SK-N-SH treated with all-trans-retinoic acid at 6 μM for 48 hours (cell line): ENCODE measurements at regions not wholly inside any gene's neighbourhood (a gene's known extent, or its start where the extent isn't known, plus 50 kb on each side); places are given as distances from the start of the nearest gene placed in this dataset.

Source experiments
- ATAC-seq: fragments of 200-7000 bp; cut with Tn5 transposase; 3 replicates; pipeline ENCODE4 v1.9.1; 2020; ENCODE audit warnings: mild to moderate bottlenecking, moderate library complexity
- ARNTL ChIP-seq: fragments of 450-650 bp; formaldehyde crosslinking; IDR thresholded peaks from 2 replicates; pipeline ENCODE4 v1.5.0; 2020; ENCODE audit warnings: low read depth, mild to moderate bottlenecking, moderate library complexity, borderline replicate concordance
- BACH2 ChIP-seq: fragments of 250-450 bp; sonication (Bioruptor Pico); IDR thresholded peaks from 2 replicates; pipeline ENCODE4 v1.9.0; 2021; ENCODE audit warnings: mild to moderate bottlenecking, borderline replicate concordance
- CSDC2 ChIP-seq: fragments of 250-450 bp; sonication (Bioruptor Pico); IDR thresholded peaks from 2 replicates; pipeline ENCODE4 v1.5.0; 2020; ENCODE audit warnings: mild to moderate bottlenecking, moderate library complexity
- ESRRG ChIP-seq: fragments of 250-450 bp; sonication (Bioruptor Pico); IDR thresholded peaks from 2 replicates; pipeline ENCODE4 v1.6.1; 2021; ENCODE audit warnings: mild to moderate bottlenecking
- GLIS3 ChIP-seq: fragments of 250-450 bp; sonication (Bioruptor Pico); IDR thresholded peaks from 2 replicates; pipeline ENCODE4 v1.5.0; 2020; ENCODE audit warnings: mild to moderate bottlenecking, moderate library complexity
- ISL1 ChIP-seq: fragments of 250-450 bp; sonication (Bioruptor Pico); IDR thresholded peaks from 2 replicates; pipeline ENCODE4 v2.1.2; 2022; ENCODE audit warnings: mild to moderate bottlenecking, moderate library complexity
- OSR1 ChIP-seq: fragments of 250-450 bp; sonication (Bioruptor Pico); IDR thresholded peaks from 2 replicates; pipeline ENCODE4 v1.8.0; 2022; ENCODE audit warnings: moderate library complexity, mild to moderate bottlenecking, inconsistent platforms
- PPARA ChIP-seq: fragments of 250-450 bp; sonication (Bioruptor Pico); IDR thresholded peaks from 2 replicates; pipeline ENCODE4 v1.5.0; 2020; ENCODE audit warnings: mild to moderate bottlenecking, borderline replicate concordance
- RARB ChIP-seq: fragments of 250-450 bp; sonication (Bioruptor Pico); IDR thresholded peaks from 2 replicates; pipeline ENCODE4 v1.8.0; 2021; ENCODE audit warnings: mild to moderate bottlenecking, moderate library complexity
- SNAI2 ChIP-seq: fragments of 250-450 bp; sonication (Bioruptor Pico); IDR thresholded peaks from 2 replicates; pipeline ENCODE4 v1.5.0; 2020; ENCODE audit warnings: mild to moderate bottlenecking, moderate library complexity
- TCF4 ChIP-seq: fragments of 250-450 bp; sonication (Bioruptor Pico); IDR thresholded peaks from 2 replicates; pipeline ENCODE4 v1.8.0; 2021; ENCODE audit warnings: mild to moderate bottlenecking, moderate library complexity, borderline replicate concordance
- TOX ChIP-seq: fragments of 250-450 bp; sonication (Bioruptor Pico); IDR thresholded peaks from 2 replicates; pipeline ENCODE4 v1.8.0; 2021; ENCODE audit warnings: mild to moderate bottlenecking, moderate library complexity, borderline replicate concordance
- ZC3H10 ChIP-seq: fragments of 250-450 bp; sonication (Bioruptor Pico); IDR thresholded peaks from 2 replicates; pipeline ENCODE4 v1.5.1; 2021; ENCODE audit warnings: mild to moderate bottlenecking, moderate library complexity
- ZFP3 ChIP-seq: fragments of 250-450 bp; sonication (Bioruptor Pico); IDR thresholded peaks from 2 replicates; pipeline ENCODE4 v1.5.0; 2020; ENCODE audit warnings: mild to moderate bottlenecking, moderate library complexity
- ZFP30 ChIP-seq: fragments of 450-650 bp; formaldehyde crosslinking; IDR thresholded peaks from 2 replicates; pipeline ENCODE4 v1.5.0; 2022; ENCODE audit warnings: mild to moderate bottlenecking, moderate library complexity
- ZNF565 ChIP-seq: fragments of 450-650 bp; formaldehyde crosslinking; conservative IDR thresholded peaks from 2 replicates; pipeline ENCODE4 v1.5.0; 2020; ENCODE audit warnings: low read depth, mild to moderate bottlenecking, moderate library complexity
- ZNF70 ChIP-seq: fragments of 450-650 bp; formaldehyde crosslinking; IDR thresholded peaks from 2 replicates; pipeline ENCODE4 v1.5.0; 2020; ENCODE audit warnings: mild to moderate bottlenecking, moderate library complexity
- TF ChIP-seq, protein P1 (sequence below): fragments of 250-450 bp; sonication (Bioruptor Pico); IDR thresholded peaks from 2 replicates; pipeline ENCODE4 v1.8.0; 2020; ENCODE audit warnings: mild to moderate bottlenecking, moderate library complexity, borderline replicate concordance
- TF ChIP-seq, protein P2 (sequence below): fragments of 250-450 bp; sonication (Bioruptor Pico); IDR thresholded peaks from 2 replicates; pipeline ENCODE4 v1.8.0; 2021; ENCODE audit warnings: low read depth, mild to moderate bottlenecking, moderate library complexity, borderline replicate concordance
- TF ChIP-seq, protein P3 (sequence below): fragments of 250-450 bp; sonication (Bioruptor Pico); IDR thresholded peaks from 2 replicates; pipeline ENCODE4 v1.5.1; 2020; ENCODE audit warnings: low read depth, mild to moderate bottlenecking, moderate library complexity
- TF ChIP-seq, protein P4 (sequence below): fragments of 250-450 bp; sonication (Bioruptor Pico); IDR thresholded peaks from 2 replicates; pipeline ENCODE4 v1.5.0; 2020; ENCODE audit warnings: mild to moderate bottlenecking, moderate library complexity
- TF ChIP-seq, protein P5 (sequence below): fragments of 250-450 bp; sonication (Bioruptor Pico); IDR thresholded peaks from 2 replicates; pipeline ENCODE4 v1.5.1; 2021; ENCODE audit warnings: mild to moderate bottlenecking, moderate library complexity

DNA sequence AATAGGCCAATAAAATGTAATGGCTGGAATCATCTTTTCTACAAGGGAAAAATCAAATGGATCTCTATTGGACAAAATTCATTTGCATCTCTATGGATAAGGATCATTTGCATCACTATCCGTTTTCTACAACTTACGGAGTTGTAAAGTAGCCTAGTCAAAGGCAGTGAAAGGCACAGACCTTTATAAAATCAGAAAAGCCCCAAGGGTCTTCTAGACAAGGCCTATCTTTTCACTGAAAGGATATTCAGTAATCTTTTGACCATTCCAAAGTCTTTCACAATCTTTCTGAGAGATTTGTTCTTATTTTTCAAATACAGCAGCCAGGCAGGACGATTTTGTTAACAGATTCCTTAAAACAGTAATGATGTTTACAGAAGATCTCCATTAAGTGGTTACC lies 119.5 kb upstream of the JADE1 start (continued):
- TF ChIP-seq, protein P1, sequence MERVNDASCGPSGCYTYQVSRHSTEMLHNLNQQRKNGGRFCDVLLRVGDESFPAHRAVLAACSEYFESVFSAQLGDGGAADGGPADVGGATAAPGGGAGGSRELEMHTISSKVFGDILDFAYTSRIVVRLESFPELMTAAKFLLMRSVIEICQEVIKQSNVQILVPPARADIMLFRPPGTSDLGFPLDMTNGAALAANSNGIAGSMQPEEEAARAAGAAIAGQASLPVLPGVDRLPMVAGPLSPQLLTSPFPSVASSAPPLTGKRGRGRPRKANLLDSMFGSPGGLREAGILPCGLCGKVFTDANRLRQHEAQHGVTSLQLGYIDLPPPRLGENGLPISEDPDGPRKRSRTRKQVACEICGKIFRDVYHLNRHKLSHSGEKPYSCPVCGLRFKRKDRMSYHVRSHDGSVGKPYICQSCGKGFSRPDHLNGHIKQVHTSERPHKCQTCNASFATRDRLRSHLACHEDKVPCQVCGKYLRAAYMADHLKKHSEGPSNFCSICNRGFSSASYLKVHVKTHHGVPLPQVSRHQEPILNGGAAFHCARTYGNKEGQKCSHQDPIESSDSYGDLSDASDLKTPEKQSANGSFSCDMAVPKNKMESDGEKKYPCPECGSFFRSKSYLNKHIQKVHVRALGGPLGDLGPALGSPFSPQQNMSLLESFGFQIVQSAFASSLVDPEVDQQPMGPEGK (CRISPR knock-in tag), result no peak
- TF ChIP-seq PPARA (CRISPR knock-in tag) (no peak), BACH2 (CRISPR knock-in tag) (no peak), TCF4 (CRISPR knock-in tag) (no peak)
- TF ChIP-seq, protein P2, sequence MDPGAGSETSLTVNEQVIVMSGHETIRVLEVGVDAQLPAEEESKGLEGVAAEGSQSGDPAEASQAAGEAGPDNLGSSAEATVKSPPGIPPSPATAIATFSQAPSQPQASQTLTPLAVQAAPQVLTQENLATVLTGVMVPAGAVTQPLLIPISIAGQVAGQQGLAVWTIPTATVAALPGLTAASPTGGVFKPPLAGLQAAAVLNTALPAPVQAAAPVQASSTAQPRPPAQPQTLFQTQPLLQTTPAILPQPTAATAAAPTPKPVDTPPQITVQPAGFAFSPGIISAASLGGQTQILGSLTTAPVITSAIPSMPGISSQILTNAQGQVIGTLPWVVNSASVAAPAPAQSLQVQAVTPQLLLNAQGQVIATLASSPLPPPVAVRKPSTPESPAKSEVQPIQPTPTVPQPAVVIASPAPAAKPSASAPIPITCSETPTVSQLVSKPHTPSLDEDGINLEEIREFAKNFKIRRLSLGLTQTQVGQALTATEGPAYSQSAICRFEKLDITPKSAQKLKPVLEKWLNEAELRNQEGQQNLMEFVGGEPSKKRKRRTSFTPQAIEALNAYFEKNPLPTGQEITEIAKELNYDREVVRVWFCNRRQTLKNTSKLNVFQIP (CRISPR knock-in tag), result no peak

DNA sequence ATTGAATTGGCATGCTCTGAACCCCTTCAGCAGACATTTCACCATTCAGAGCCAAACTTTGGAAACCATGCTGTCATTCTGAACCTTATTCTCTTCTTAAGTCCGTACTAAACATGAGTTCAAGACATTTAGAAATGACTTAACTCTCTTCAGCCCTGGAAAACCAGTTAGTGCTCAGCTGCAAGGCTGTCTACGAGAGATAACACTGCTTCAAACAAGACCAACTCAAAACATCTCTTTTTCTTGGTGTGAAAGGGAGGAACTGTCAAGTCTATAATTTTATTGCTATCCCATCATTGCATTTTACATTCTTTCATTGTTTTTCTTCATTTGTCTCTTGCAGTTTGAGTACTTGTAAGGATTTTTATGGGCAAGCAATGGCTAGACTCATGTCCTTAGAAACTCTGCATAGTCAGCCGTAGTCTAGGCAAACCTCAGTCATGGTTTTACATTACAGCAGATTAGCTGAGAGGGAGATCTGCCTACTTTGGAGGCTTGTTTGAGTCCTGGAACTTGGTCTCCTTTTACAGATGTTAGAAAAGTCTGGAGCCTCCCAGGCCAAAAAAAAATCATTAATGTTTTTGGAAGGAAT lies 120.6 kb upstream of the JADE1 start:
- no peak for ATAC-seq
- TF ChIP-seq, protein P3, sequence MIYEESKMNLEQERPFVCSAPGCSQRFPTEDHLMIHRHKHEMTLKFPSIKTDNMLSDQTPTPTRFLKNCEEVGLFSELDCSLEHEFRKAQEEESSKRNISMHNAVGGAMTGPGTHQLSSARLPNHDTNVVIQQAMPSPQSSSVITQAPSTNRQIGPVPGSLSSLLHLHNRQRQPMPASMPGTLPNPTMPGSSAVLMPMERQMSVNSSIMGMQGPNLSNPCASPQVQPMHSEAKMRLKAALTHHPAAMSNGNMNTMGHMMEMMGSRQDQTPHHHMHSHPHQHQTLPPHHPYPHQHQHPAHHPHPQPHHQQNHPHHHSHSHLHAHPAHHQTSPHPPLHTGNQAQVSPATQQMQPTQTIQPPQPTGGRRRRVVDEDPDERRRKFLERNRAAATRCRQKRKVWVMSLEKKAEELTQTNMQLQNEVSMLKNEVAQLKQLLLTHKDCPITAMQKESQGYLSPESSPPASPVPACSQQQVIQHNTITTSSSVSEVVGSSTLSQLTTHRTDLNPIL (CRISPR knock-in tag), result no peak
- TF ChIP-seq GLIS3 (CRISPR knock-in tag) (no peak), ZC3H10 (CRISPR knock-in tag) (no peak), RARB (no peak), ESRRG (CRISPR knock-in tag) (no peak), OSR1 (CRISPR knock-in tag) (no peak), TCF4 (CRISPR knock-in tag) (no peak), ISL1 (CRISPR knock-in tag) (no peak)
- TF ChIP-seq, protein P4, sequence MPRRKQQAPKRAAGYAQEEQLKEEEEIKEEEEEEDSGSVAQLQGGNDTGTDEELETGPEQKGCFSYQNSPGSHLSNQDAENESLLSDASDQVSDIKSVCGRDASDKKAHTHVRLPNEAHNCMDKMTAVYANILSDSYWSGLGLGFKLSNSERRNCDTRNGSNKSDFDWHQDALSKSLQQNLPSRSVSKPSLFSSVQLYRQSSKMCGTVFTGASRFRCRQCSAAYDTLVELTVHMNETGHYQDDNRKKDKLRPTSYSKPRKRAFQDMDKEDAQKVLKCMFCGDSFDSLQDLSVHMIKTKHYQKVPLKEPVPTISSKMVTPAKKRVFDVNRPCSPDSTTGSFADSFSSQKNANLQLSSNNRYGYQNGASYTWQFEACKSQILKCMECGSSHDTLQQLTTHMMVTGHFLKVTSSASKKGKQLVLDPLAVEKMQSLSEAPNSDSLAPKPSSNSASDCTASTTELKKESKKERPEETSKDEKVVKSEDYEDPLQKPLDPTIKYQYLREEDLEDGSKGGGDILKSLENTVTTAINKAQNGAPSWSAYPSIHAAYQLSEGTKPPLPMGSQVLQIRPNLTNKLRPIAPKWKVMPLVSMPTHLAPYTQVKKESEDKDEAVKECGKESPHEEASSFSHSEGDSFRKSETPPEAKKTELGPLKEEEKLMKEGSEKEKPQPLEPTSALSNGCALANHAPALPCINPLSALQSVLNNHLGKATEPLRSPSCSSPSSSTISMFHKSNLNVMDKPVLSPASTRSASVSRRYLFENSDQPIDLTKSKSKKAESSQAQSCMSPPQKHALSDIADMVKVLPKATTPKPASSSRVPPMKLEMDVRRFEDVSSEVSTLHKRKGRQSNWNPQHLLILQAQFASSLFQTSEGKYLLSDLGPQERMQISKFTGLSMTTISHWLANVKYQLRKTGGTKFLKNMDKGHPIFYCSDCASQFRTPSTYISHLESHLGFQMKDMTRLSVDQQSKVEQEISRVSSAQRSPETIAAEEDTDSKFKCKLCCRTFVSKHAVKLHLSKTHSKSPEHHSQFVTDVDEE (CRISPR knock-in tag), result no peak
- TF ChIP-seq, protein P5, sequence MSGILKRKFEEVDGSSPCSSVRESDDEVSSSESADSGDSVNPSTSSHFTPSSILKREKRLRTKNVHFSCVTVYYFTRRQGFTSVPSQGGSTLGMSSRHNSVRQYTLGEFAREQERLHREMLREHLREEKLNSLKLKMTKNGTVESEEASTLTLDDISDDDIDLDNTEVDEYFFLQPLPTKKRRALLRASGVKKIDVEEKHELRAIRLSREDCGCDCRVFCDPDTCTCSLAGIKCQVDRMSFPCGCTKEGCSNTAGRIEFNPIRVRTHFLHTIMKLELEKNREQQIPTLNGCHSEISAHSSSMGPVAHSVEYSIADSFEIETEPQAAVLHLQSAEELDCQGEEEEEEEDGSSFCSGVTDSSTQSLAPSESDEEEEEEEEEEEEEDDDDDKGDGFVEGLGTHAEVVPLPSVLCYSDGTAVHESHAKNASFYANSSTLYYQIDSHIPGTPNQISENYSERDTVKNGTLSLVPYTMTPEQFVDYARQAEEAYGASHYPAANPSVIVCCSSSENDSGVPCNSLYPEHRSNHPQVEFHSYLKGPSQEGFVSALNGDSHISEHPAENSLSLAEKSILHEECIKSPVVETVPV (CRISPR knock-in tag), result no peak

DNA sequence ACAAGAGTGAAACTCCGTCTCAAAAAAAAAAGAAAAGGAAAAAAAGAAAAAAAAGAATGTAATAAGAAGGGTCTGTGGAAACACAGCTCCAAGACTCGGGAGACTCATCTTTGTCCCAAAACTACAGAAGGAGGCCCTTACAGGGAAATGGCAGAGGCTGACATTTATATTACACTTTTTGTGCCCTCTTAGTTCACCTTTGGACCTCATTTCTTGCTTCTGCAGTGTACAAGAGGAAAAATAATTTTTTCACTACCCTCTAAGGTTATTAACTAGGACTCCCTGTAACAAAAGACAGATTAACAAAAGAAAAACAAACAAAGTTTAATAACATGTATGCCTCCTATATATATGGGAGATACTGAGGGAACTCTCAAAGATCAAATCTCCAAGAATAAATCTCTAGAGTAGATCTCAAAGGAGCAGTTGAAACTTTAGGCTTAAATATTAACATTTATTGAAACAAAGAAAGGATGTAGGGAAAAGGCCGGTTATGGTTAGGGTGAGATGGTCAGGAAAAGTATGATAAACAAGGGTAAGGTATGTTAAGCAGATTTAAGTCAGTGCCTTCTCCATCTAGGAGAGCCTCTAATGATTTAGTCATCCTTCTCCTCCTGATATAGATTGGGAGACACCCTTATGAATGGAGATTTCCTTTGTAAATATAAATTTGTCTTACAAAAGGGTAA lies 121.3 kb upstream of the JADE1 start:
- ATAC-seq, result no peak
- TF ChIP-seq ZC3H10 (CRISPR knock-in tag) (no peak), ARNTL (no peak), ESRRG (CRISPR knock-in tag) (no peak), CSDC2 (CRISPR knock-in tag) (no peak), ZFP30 (CRISPR knock-in tag) (no peak), TOX (no peak), RARB (no peak), BACH2 (CRISPR knock-in tag) (no peak), PPARA (CRISPR knock-in tag) (no peak), SNAI2 (CRISPR knock-in tag) (no peak), OSR1 (CRISPR knock-in tag) (no peak), ZNF565 (CRISPR knock-in tag) (no peak), ZNF70 (no peak), ZFP3 (CRISPR knock-in tag) (no peak)
- TF ChIP-seq, protein P1 (CRISPR knock-in tag), result no peak
- TF ChIP-seq, protein P3 (CRISPR knock-in tag), result no peak
- TF ChIP-seq, protein P5 (CRISPR knock-in tag), result no peak
